IPS-18c (cell line): ENCODE measurements at regions not wholly inside any gene's neighbourhood (a gene's known extent, or its start where the extent isn't known, plus 50 kb on each side); places are given as distances from the start of the nearest gene placed in this dataset.

Experiments used
- H3K4me3 ChIP-seq: 2 replicates; pipeline ENCODE4 v1.7.0; 2013; ENCODE audit warnings: low read depth, mild to moderate bottlenecking, low read length, moderate library complexity; ENCODE audit not compliant: insufficient read depth
- H3K9me3 ChIP-seq: one replicate; pipeline ENCODE4 v1.6.1; 2013; ENCODE audit warnings: mild to moderate bottlenecking, low read length, moderate library complexity; ENCODE audit not compliant: control insufficient read depth, insufficient read depth

GRCh38 chr21:27257226-27257625 lies 290.3 kb upstream of the ADAMTS5 start:
- H3K9me3 ChIP-seq, result no peaks in the 10 kb centered on the region
- no peak overlapping the region for H3K4me3 ChIP-seq

GRCh38 chr21:27251752-27252151 lies 284.9 kb upstream of the ADAMTS5 start:
- Histone ChIP-seq H3K9me3 (no peaks in the 10 kb centered on the region), H3K4me3 (no peak overlapping the region)

- Histone ChIP-seq H3K9me3 (no peaks in the 10 kb centered on the region), H3K4me3 (no peak overlapping the region)
These were observed 283.5 kb upstream of the ADAMTS5 start for GRCh38 chr21:27250366-27250765.

- Histone ChIP-seq H3K4me3 (no peak overlapping the region), H3K9me3 (no peaks in the 10 kb centered on the region)
These were observed 281.9 kb upstream of the ADAMTS5 start for GRCh38 chr21:27248814-27249213.

- H3K4me3 ChIP-seq, result no peak overlapping the region
- no peaks in the 10 kb centered on the region for H3K9me3 ChIP-seq
These were observed 279.9 kb upstream of the ADAMTS5 start for GRCh38 chr21:27246741-27247140.

GRCh38 chr21:27244776-27245175 lies 277.9 kb upstream of the ADAMTS5 start:
- Histone ChIP-seq H3K9me3 (no peaks in the 10 kb centered on the region), H3K4me3 (no peak overlapping the region)

- H3K4me3 ChIP-seq, result no peak overlapping the region
- H3K9me3 ChIP-seq, result no peaks in the 10 kb centered on the region
These were observed 277.5 kb upstream of the ADAMTS5 start for GRCh38 chr21:27244352-27244751.

- H3K4me3 ChIP-seq, result no peak overlapping the region
These were observed 274.0 kb upstream of the ADAMTS5 start for GRCh38 chr21:27240839-27241238.

GRCh38 chr21:27233514-27234115 lies 266.7 kb upstream of the ADAMTS5 start:
- H3K4me3 ChIP-seq, result no peak overlapping the region

More at GRCh38 chr21:27240839-27241238, 274.0 kb upstream of the ADAMTS5 start:
- no peaks in the 10 kb centered on the region for H3K9me3 ChIP-seq

GRCh38 chr21:27225940-27226339 lies 259.1 kb upstream of the ADAMTS5 start:
- no peaks in the 10 kb centered on the region for H3K9me3 ChIP-seq
- no peak overlapping the region for H3K4me3 ChIP-seq

More at GRCh38 chr21:27233514-27234115, 266.7 kb upstream of the ADAMTS5 start:
- no peaks in the 10 kb centered on the region for H3K9me3 ChIP-seq

GRCh38 chr21:27225151-27225550 lies 258.3 kb upstream of the ADAMTS5 start:
- H3K4me3 ChIP-seq, result no peak overlapping the region
- no peaks in the 10 kb centered on the region for H3K9me3 ChIP-seq

- no peak overlapping the region for H3K4me3 ChIP-seq
- H3K9me3 ChIP-seq, result no peaks in the 10 kb centered on the region
These were observed 257.3 kb upstream of the ADAMTS5 start for GRCh38 chr21:27224169-27224568.

GRCh38 chr21:27221077-27221476 lies 254.2 kb upstream of the ADAMTS5 start:
- H3K4me3 ChIP-seq, result no peak overlapping the region

GRCh38 chr21:27220416-27220815 lies 253.5 kb upstream of the ADAMTS5 start:
- no peaks in the 10 kb centered on the region for H3K9me3 ChIP-seq
- no peak overlapping the region for H3K4me3 ChIP-seq

More at GRCh38 chr21:27221077-27221476, 254.2 kb upstream of the ADAMTS5 start:
- no peaks in the 10 kb centered on the region for H3K9me3 ChIP-seq

GRCh38 chr21:27219068-27219467 lies 252.2 kb upstream of the ADAMTS5 start:
- Histone ChIP-seq H3K9me3 (no peaks in the 10 kb centered on the region), H3K4me3 (no peak overlapping the region)

- no peak overlapping the region for H3K4me3 ChIP-seq
- no peaks in the 10 kb centered on the region for H3K9me3 ChIP-seq
These were observed 246.4 kb upstream of the ADAMTS5 start for GRCh38 chr21:27213303-27213702.

- H3K9me3 ChIP-seq, result no peaks in the 10 kb centered on the region
These were observed 245.6 kb upstream of the ADAMTS5 start for GRCh38 chr21:27212441-27212840.

GRCh38 chr21:27209546-27209945 lies 242.7 kb upstream of the ADAMTS5 start:
- Histone ChIP-seq H3K4me3 (no peak overlapping the region), H3K9me3 (no peaks in the 10 kb centered on the region)

More at GRCh38 chr21:27212441-27212840, 245.6 kb upstream of the ADAMTS5 start:
- no peak overlapping the region for H3K4me3 ChIP-seq

GRCh38 chr21:27206368-27206982 lies 239.6 kb upstream of the ADAMTS5 start:
- no peaks in the 10 kb centered on the region for H3K9me3 ChIP-seq

More at GRCh38 chr21:27206368-27206982, 239.6 kb upstream of the ADAMTS5 start:
- H3K4me3 ChIP-seq, result no peak overlapping the region
